Heart left ventricle (tissue), 13 donors: ENCODE measurements at regions not wholly inside any gene's neighbourhood (a gene's known extent, or its start where the extent isn't known, plus 50 kb on each side); places are given as distances from the start of the nearest gene placed in this dataset.

Experiments
- POLR2A ChIP-seq, 2 donors: fragments of 450-650 bp; IDR thresholded peaks; one replicate each; pipeline ENCODE4 v1.6.1; 2017; ENCODE audit warnings: antibody characterized with exemption in 2 of 2, mild to moderate bottlenecking in 2 of 2, moderate library complexity in 2 of 2
- TF ChIP-seq, protein P1 (sequence below), 12 donors: fragments of 200-600 bp; sonication (generic) in 4 of 12; IDR thresholded peaks; one replicate each; pipeline versions ENCODE4 v1.5.0 to v1.8.0; 2018 to 2022; ENCODE audit warnings: antibody characterized with exemption in 12 of 12, mild to moderate bottlenecking in 5 of 12
- donor health status: ischemic (EF 13 %, LVEDD 7.1; RV severe dilation, severe dysfunction).
- donor health status: DM: no; HTN: yes; CAD: no.
- donor health status: DM: no; HTN: no; CAD: no.
- donor health status: ischemic (EF 25% LVEDD 6.9; RV normal size, moderate dysfunction).
- donor health status: ischemic (EF 25% LVEDD 5.7; RV mildly dilated, moderate dysfunction).
- donor health status: ischemic (EF 35%, LVEDD 5.7; RV mildly dilated, moderate dysfunction).
- donor health status: nonischemic (EF 11% LVEDD 7.7; RV severe dilation, severe dysfunction).
- donor health status: DM: yes; HTN: yes; CAD: no.
- donor health status: PGD.
- donor health status: ischemic (EF 29% LVEDD 5.4; RV normal size, mild dysfunction).
- donor health status: nonischemic (EF 23%, LVEDD 6.1; RV moderate dilation, normal function).

DNA sequence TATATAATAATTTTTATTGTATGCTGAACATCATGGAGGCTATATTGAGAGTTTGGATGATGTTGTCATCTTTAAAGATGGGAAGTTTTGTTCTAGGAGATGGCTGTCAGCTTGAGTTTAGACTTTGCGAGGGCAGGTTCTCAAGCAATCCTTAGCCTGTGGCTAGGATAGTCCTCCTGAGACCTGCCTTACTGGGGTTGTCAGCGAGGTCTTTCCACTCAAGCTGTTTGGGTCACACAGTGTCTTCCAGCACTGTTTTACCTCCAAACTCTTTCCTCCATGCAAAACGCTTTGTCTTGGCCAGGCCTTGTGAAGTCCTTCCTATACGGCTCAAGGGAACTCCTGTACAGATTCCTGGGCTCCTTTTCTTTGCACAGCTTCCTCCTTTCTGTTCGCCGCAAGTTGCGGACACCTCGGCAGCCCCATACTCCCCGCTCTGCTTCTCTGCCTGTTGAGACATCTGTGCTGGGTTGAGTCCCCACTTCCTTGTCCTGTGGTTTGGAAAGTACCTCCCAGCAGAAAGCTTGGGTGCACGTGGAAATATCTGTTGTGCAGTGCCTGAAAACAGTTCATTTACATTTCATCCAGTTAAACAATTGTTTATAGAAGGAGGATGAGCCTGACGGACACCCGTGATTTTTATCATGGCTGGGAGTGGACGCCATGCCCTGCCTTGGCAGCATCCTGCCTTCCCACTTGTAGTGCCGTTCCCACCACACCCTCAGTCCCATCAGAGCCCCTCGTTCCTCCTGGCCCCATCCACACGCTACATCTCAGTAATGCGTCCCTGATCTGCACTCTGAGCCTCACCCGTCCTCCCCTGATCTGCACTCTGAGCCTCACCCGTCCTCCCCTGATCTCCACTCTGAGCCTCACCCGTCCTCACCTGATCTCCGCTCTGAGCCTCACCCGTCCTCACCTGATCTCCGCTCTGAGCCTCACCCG is 55.0 kb upstream of the CBFA2T3 start:
- TF ChIP-seq POLR2A (IDR thresholded peaks at IDR 0.05), result no peak
- TF ChIP-seq, protein P1, sequence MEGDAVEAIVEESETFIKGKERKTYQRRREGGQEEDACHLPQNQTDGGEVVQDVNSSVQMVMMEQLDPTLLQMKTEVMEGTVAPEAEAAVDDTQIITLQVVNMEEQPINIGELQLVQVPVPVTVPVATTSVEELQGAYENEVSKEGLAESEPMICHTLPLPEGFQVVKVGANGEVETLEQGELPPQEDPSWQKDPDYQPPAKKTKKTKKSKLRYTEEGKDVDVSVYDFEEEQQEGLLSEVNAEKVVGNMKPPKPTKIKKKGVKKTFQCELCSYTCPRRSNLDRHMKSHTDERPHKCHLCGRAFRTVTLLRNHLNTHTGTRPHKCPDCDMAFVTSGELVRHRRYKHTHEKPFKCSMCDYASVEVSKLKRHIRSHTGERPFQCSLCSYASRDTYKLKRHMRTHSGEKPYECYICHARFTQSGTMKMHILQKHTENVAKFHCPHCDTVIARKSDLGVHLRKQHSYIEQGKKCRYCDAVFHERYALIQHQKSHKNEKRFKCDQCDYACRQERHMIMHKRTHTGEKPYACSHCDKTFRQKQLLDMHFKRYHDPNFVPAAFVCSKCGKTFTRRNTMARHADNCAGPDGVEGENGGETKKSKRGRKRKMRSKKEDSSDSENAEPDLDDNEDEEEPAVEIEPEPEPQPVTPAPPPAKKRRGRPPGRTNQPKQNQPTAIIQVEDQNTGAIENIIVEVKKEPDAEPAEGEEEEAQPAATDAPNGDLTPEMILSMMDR (IDR thresholded peaks at IDR 0.05), result no peak
